Activated naive CD4-positive, alpha-beta T cell treated with Interleukin-2 at 50 U/mL for 16 hours (primary cell): ENCODE measurements at regions not wholly inside any gene's neighbourhood (a gene's known extent, or its start where the extent isn't known, plus 50 kb on each side); places are given as distances from the start of the nearest gene placed in this dataset.

Experiments
- DNase-seq: peaks from one replicate; pipeline ENCODE4 v3.0.0-alpha.2; 2020

DNA sequence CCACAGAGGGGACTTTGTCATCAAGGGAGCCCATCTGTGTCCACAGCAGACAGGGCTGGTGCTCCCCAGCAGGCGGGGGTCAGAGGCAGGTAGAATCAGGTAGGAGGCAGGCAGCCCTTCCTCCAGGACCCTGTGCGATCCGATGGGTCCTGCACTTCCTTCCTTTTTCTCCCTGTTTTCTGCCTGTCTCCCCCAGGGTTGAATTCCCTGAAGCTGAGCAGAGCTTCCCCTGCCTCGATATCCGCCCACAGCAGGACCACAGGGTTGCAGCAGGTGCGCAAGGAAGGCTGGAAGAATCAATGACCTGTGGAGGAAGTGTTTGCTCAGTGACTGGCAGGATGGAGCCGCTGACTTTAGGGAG, 69.2 kb downstream of the MRPL36 start:
- no peak for DNase-seq

DNA sequence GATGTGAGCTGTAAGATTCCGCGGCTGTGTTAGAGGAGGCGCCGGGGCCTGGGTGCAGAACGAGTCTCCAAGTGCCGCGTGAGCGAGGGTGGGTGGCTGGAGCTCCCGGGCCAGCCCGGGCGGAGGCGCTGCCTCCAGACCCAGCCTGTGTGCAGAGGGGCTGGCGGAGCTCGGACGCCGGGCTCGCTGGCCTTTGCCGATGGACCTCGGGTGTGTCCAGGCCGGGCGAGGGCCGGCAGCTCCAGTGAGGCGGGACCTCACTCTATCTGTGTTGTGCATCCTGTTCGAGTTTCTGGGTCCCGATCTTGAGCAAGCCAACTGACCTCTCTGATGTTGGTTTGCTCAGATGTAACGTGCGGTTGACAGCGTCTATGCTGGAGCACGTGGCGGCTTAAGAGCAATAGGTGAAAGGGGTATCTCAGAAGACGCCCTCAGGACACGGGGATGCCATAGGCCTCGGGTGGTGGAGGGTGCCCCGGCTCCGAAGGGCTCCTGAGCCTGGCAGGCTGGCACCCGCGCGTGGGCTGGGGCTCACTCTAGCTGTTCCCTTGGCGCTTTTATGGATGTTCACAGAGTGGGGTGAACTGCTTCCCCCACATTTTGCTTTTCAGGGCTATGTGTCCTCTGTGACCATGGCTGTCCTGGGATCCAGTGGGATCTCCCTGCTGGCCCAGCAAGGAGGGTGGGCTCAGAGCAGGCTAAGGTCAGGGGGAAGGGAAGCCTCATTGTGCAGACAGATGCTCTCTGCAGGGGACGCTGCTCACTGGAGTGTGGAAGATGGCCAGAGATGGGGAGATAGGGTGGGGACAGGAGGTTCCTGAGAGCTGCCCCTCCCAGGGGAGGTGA, 69.8 kb downstream of the MRPL36 start:
- no peak for DNase-seq

DNA sequence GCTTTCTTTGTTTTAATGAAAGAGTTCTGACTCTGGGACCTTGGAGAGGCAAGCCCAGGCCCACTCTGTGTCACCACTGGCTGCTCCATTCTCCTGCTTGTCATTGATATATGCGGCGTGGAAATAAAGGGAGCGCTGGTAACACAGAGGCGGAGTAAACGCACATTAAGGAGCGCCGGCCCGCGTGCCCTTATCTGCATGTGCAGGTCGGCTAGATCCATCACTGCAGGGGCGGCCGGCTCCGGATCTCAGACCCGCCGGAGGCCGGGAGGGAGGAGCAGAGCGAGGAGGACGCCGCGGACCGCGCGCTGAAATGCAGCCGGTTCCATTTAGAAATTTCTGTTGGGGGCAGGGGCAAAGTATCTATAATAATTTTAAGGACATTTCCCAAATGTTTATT, 70.8 kb downstream of the MRPL36 start:
- no peak for DNase-seq

DNA sequence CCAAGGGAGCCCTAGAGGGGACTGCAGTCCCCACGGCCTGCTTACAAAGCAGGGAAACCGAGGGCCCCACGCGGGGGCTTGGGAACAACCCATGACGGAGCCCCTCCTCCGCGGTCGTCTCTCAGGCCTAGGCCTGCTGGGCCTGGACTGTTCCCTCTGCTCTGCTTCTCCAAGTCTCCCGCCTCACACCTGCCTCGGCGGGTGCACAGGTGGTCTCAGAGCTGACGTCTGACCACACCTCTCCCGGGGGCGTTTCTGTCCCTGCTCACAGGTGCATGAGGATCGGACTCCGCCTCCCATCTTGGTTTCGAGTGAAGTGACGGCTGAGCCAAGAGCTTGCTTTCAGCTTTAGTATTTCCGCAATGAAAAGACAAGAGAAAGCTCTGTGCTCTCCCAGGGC, 72.1 kb downstream of the MRPL36 start:
- no peak for DNase-seq

DNA sequence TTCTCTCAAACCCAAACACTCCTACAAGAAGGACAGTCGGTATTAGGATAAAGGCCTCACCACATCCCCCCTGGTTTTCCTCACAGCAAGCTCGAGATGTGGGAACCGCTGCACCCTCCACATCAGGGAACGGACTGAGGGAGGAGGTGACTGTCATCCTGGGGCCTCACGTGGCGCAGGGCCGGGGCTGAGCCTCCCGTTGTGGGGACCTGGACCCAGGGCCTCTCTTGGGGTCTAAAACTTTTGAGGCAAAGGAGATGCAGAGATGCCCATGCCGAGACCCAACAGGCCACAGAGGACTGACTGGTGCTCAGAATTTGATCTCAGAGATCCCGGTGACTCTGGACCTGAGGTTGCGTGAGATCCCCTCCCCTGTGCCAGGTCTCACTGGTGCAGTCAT, 72.7 kb downstream of the MRPL36 start:
- DNase-seq = no peak

DNA sequence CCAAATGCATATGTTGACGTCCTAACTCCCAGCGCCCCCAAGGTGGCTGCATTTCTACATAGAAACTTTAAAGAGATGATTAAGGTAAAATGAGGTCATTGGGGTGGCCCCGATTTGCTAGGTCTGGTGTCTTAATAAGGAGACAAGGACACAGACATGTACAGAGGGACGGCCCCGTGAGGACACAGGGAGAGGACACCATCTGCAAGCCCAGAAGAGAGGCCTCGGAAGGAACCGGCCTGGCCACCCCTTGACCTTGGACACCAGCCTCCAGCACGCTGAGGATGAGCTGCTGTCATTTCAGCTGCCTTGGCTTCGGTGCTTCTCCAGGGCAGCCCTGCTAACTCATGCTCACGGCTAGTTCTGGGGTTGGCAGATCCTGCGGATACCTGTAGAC, 73.2 kb downstream of the MRPL36 start:
- DNase-seq = no peak

DNA sequence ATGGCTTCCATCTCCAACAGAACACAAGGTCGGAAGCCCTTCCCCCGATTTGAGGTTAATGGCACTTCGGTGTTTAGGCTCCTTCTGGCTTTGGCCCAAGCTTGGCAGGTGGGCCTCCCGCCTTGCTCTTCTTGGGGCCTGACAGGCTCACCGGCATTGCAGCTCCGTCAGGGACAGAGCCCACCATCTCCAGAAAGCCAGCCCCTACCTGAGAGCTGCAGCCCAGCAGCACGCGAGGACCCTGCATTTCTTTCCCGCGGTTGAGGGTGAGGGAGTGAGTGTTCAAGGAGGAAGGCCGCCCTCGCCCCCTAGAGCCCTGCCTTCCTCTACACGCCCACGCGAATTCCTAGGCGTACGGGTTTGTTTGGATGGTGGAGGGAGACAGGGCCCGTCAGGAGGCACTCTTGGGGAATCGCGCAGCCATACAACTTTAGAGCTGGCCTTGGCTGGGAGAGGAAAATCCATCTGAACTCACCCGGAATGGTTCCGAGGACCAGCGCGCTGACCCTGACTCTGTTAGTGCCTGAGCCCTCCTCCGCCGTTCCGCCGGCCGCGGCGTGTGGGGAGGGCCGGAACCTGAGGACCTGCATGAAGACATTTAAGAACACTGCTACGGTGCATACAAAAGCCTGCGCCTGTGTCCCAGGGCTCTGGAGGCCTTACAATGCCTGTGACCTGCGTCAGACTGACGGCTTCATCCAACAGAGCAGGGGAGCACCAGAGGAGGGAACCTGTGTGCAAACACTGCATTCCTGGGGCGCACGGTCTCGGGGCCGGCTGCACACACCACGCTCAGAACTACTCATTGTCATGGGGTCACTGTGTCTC, 73.8 kb downstream of the MRPL36 start:
- no peak for DNase-seq

DNA sequence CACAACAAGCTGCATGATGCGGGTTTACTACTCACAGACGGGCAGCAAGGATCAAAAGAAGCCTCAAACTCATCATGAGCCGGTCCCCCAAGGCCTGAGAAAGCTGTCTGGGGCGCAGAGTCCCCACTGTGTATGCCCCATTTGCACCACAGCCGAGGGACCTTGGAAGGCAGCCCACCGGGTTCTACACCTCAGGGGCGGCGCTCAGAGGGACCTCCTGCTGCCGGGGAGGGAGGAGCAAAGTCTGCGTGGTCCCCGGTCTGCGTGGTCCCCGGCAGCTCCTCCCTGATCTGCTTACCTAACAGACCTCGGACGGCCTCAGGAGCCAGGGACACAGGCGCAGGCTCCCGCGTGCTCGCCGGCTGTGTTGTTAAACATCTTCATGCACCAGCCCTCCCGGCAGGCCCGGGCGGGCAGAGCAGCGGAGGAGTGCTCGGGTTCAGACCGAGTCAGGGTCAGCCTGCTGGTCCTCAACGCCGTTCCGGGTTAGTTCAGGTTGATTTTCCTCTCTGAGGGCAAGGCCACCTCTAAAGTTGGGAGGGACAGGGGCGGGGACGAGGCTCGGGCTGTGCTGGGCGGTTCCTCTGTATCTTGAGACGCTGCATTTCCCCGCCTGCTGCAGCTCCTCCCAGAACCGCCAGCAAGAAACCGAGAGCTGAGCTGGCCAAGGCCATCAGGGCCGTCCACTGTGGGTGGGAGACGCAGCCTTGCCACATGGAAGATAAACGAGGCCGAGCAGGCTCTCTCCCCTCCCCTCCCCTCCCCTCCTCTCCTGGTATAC, 74.6 kb downstream of the MRPL36 start:
- peak; percentile 23 for DNase-seq

DNA sequence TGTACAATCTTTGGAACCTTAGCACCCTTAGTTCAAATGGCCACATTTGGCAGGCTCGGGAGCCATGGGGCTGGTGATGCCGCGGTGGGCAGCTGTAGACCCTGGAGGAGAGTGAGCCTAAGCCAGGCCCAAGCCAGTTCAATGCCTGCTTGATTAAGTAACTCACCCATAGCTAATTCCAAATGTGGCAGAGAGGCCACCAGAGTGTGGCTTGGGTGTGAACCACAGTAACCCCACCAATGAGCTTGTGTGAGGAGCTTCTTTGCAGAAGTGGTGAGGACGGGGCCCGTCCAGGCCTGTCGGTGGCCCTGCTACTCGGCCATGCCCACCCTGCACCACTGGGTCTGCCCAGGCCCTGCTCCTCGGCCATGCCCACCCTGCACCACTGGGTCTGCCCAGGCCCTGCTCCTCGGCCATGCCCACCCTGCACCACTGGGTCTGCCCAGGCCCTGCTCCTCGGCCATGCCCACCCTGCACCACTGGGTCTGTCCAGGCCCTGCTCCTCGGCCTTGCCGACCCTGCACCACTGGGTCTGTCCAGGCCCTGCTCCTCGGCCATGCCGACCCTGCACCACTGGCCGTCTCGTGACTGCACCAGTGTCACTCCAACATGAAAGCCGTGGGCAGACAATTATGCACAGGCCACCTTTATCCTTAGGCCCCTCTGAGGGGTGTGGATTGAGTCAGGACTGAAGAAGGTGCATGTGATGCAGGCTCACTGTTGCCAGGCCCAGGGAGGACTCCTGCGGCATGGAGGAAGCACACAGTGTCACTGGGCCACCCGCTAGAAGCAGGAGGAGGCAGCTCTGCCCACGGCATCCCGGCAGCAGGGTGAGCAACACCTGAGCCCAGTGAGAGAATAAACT, 75.4 kb downstream of the MRPL36 start:
- DNase-seq = no peak

DNA sequence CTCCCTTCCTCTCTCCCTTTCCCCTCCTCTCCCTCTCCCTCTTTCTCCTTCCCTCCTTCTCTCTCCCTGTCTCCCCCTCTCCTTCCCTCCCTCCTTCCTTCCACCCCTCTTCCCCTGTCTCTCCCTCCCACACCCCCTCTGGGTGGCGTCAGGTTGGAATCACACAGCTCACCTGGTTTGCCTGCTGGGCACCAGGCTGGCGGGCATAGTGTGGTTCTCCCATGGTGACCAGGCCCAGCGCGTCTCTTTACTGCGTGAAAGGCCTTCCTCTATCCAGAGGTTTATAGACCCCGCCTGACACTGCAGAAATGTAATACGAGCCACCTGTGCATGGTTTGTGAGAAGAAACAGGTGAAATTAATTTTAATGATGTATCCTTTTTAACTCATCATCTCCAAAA, 76.2 kb downstream of the MRPL36 start:
- no peak for DNase-seq

DNA sequence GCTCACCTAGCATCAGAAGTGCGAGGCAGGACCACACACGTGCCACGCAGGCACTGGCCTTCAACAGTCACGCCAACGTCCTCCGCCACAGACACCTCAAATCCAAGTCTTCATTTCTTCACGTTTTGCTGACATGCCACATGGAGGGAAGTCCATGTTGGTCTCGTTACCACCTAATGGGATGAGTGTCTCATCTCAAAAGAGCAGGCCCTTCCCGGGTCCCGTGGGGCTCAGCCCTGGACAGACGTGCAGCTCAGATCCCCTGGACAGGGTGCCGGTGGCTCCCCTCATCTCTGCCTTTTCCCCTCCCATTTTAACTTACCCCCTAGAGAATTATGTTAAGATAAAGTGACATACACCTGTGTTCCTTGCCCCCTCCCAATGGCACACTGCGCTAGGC, 76.8 kb downstream of the MRPL36 start:
- DNase-seq = no peak

DNA sequence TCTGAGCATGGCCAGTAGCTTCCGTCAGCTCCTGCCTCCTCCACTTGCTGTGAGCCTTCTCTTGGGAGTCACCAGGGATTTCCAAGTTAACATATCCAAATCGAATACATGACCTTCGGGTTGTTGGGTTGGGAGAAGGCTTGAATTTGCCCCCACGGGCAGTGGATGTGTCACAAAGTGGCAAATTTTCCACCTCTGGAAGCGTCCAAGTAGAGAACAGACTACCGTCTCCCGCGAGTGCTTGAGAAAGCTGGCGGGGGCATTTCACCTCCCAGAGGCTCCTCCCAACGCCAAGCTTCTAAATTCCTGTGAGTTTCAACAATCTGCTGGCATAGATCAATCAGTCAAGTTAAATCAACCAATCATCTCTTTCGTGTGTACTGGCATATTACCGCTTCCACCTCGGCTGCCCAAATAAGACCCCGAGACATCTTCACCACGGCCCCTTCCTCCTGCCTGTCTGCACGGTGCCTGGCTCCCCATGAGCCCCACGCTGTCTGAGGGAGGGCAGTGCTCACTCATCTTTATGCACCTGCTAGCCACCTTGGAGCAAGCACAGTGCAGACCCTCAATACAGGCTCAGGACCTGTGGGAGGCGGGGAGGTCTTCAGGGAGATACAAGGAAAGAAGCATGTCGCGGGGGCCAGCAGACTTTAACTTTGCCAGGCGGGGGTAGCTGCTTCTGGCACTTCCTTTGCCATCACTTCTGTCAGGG, 79.1 kb downstream of the MRPL36 start:
- DNase-seq = no peak

DNA sequence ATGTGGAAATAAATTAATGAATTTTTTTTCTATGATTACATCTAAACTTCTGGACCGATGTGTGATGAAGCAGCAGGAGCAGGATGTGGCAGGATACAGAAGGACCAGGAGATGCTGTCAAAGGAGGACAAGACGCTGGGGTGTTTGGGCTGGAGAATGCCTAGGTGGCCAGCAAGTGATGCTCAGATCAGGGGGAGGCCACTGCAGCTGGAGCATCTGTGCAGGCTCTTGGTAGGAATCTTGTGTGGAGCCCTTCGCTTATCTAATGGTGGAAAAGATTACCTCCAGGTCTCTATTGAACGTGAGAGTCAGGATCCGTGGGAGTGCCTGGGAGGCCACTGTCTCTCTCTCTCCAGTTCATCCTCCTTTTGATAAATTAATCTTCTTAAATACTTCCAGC, 79.8 kb downstream of the MRPL36 start:
- DNase-seq = no peak

DNA sequence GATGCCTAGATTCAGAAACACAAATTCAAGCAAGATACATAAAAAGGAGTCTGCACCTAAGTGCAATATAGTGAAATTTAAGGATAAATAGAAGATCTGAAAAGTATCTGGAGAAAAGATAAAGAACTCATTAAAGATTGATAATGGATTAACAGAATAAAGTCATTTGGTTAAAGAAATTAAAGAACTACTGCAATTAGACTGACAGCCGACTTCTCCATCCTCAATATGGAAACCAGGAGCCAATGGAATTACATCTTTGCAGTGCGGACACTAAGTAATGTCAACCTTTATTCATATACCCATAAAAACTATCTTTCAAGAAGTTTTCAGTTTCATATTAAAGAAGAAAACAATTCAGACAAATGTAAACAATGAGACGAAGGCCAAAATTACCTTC, 81.0 kb downstream of the MRPL36 start:
- no peak for DNase-seq

DNA sequence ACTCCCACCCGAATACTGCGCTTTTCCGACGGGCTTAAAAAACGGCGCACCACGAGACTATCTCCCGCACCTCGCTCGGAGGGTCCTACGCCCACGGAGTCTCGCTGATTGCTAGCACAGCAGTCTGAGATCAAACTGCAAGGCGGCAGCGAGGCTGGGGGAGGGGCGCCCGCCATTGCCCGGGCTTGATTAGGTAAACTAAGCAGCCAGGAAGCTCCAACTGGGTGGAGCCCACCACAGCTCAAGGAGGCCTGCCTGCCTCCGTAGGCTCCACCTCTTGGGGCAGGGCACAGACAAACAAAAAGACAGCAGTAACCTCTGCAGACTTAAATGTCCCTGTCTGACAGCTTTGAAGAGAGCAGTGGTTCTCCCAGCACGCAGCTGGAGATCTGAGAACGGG, 89.5 kb downstream of the MRPL36 start:
- peak; percentile 23 for DNase-seq

DNA sequence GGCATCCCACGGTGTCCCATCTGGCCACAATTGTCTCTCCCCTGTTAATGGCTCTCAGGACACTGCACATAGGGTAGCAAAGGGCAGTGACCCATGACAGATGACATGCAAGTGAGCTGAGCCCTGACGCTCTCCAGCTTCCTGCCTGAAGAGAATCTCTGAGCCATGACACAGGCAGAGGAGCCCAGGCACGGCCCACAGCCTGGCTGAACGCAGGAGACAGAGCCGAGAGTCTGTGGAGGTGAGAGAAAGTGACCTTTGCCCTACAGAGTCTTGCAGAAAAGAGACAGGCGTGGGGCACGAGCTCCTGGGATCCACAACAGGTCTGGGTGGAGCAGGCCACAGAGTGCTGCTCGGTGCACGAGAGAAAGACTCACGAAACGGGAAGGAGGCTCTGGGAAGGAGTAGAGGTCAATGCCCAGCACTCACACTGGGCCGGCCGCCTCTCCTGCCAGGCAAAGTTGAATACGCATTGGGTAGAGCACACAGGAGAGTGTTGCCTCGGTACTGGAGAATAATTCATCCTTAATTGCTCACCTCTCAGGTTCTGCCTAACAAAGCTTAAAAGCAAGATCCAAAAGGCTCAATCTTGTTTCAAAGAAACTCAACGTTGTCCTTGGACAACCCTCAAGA, 90.3 kb downstream of the MRPL36 start:
- DNase-seq = no peak

DNA sequence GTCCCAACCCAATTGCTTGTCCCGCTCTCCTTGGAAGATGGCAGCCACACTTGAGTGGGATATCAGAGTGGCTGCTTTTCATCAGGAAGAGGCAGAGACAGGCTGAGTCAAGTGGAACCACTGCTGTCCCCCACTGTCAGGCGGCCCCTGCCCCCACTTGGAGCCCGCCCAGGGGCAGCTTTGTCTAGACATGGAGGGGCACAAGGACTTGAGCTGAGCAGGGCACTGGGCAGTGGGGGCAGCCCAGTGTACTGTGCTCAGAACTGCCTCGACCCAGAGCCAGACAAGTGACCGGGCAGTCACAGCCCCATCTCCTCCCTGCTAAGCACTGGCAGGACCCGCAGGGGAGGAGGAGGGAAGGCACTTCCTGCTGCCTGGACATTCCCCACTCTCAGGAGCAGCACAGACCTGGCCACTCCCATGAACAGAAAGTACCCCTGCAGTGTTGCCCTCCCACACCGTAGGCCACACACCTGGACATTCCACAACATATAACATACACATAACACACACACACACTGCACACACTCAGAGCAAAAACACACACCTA, 91.0 kb downstream of the MRPL36 start:
- no peak for DNase-seq

DNA sequence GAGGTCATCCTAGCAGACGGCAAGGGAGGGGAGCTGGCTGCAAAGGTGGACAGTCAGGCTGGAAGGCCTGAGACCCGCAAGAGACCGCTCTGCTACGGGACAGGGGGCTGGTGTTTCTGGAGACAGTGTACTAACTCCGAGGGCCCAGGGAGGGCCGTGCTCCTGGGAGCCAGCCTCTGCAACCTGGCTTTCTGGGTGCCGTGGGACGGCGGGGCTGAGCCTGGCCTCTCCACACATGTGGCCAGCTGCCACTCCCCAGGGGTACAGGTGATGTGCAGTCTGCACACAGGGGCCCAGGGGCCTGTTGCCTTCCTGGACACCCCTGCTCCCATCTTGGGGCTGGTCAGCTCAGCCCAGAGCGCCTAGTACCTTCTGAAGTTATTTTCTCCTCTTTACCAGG, 92.2 kb downstream of the MRPL36 start:
- DNase-seq = no peak

DNA sequence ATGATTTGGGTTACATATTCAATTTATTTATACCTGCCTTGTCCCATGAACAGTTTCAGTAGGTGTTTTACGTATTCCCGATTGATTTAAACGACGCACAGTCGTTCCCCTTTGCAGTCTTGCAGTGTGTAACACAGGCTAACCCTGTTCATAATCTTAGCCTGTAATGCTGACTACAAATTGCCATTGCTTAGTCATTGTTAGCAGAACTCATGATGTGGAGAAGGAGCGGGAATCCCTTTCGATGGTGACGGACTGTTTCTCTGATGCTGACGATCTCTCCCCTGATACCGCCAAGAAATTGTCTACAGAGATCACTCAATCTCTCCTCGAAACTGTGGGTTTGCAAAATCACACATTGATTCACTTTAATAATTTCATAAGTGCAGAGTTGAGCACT, 93.2 kb downstream of the MRPL36 start:
- DNase-seq = no peak

DNA sequence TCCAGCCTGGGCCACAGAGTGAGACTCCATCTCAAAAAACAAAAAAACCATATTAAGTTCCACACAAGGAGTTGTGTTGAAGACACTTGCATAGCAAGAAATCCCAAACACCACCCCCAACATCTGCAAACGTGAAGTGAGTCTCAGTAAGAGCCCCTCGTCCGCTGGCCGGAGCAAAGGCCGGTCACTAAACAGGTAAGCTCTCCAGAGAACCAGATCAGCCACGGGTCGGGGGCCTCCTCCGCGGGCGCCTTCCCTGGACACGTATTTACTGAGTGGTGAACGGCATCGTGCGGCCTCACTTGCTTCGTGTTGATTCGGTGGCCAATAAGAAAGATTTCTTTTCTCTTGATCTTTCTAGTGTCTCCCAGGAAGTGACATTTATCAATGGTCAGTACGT, 93.6 kb downstream of the MRPL36 start:
- DNase-seq = no peak

DNA sequence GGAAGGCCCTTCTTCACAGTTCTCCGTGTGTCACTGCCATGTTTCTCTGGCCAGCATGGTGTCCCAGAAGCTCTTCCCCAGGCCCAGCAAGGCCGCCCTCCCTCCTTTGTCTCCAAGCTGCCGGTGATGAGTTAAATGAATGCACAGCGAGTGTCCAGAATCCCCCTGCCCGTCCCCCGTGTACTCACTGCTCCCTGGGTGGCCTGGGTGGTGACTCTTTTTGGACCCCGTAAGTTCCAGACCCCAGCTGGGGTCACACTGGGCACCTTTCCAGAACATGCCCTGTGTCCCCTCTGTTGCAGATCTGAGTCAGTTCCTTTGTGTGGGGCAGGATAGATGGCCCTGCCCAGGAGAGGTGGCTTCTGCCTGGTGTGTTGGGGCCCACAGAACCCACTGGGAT, 95.0 kb downstream of the MRPL36 start:
- no peak for DNase-seq
